ENCODE measurements at regions not wholly inside any gene's neighbourhood (a gene's known extent, or its start where the extent isn't known, plus 50 kb on each side); places are given as distances from the start of the nearest gene placed in this dataset.

DNA sequence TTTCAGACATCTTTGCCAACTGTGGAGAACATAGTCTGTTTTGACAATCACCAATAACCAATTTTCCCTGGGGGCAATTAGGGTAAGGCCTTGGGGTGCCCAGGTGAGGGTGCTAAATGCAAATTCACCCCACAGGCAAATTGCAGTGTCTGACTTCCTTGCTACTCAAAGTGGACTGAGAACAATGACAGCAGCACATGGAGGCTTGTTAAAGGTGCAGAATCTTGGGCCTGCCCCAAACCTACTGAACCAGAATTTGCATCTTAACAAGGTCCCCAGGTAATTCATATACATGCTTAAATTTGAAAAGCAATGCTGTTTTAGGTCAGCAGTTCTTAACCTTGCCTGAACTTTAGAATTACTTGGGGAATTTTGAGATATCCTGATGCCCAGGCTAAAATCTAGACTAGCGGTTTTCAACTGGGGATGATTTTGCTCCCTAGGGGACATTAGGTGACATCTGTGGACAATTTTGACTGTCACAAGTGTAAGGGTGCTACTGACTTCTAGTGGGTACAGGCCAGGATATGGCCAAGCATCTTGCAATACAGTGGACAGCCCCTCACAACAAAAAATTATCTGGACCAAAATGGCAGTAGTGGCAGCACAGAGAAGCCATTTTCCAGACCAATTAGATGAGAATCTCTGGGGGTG is 80.2 kb upstream of the GCFC2 start:
- TF ChIP-seq, protein P1, sequence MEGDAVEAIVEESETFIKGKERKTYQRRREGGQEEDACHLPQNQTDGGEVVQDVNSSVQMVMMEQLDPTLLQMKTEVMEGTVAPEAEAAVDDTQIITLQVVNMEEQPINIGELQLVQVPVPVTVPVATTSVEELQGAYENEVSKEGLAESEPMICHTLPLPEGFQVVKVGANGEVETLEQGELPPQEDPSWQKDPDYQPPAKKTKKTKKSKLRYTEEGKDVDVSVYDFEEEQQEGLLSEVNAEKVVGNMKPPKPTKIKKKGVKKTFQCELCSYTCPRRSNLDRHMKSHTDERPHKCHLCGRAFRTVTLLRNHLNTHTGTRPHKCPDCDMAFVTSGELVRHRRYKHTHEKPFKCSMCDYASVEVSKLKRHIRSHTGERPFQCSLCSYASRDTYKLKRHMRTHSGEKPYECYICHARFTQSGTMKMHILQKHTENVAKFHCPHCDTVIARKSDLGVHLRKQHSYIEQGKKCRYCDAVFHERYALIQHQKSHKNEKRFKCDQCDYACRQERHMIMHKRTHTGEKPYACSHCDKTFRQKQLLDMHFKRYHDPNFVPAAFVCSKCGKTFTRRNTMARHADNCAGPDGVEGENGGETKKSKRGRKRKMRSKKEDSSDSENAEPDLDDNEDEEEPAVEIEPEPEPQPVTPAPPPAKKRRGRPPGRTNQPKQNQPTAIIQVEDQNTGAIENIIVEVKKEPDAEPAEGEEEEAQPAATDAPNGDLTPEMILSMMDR (IDR thresholded peaks at IDR 0.05) = no peak
- no peak for TF ChIP-seq POLR2A (IDR thresholded peaks at IDR 0.05)
